ENCODE measurements at regions not wholly inside any gene's neighbourhood (a gene's known extent, or its start where the extent isn't known, plus 50 kb on each side); places are given as distances from the start of the nearest gene placed in this dataset.

DNA sequence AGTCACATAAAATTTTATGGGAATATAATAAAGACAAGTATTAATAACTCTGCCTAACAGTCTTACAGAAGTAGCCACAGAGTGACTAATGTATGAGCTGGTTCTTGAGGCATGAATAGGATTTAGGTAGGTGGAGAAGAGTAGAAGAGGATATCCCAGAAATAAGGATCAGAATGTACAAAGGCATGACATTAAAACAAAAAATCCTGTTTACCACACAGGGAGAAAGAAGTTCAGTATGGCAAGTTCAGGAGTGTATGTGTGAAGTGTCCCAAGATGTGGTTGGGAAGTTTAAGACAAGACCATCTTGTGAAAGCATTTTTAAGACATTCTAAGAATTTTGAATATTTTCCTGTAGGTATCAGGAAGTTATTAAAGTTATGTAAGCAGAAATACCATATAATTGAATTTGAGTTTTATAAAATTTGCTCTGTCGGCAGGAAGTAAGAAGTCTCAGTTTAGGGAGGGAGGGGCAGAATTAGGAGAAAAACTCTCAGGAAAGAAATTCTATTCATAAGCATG, 64.7 kb upstream of the CAV2 start:
- TF ChIP-seq, protein P1, sequence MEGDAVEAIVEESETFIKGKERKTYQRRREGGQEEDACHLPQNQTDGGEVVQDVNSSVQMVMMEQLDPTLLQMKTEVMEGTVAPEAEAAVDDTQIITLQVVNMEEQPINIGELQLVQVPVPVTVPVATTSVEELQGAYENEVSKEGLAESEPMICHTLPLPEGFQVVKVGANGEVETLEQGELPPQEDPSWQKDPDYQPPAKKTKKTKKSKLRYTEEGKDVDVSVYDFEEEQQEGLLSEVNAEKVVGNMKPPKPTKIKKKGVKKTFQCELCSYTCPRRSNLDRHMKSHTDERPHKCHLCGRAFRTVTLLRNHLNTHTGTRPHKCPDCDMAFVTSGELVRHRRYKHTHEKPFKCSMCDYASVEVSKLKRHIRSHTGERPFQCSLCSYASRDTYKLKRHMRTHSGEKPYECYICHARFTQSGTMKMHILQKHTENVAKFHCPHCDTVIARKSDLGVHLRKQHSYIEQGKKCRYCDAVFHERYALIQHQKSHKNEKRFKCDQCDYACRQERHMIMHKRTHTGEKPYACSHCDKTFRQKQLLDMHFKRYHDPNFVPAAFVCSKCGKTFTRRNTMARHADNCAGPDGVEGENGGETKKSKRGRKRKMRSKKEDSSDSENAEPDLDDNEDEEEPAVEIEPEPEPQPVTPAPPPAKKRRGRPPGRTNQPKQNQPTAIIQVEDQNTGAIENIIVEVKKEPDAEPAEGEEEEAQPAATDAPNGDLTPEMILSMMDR (conservative IDR thresholded peaks at IDR 0.05; ENCODE audit: low read depth in 2 of 2): no peak
- no peak for TF ChIP-seq JUNB (IDR thresholded peaks at IDR 0.05; ENCODE audit: unreplicated experiment)
- TF ChIP-seq EZH2 (IDR thresholded peaks at IDR 0.05; ENCODE audit: low read depth, unreplicated experiment): no peak
- TF ChIP-seq POLR2AphosphoS5 (IDR thresholded peaks at IDR 0.05; ENCODE audit: low read depth): no peak
- no peak for TF ChIP-seq CREB1 (CRISPR knock-in tag; IDR thresholded peaks at IDR 0.05; ENCODE audit: low read depth)
- no peak for TF ChIP-seq EZH2phosphoT487 (IDR thresholded peaks at IDR 0.05; ENCODE audit: unreplicated experiment)
- TF ChIP-seq NANOG (IDR thresholded peaks at IDR 0.05; ENCODE audit: borderline replicate concordance): no peak
- TF ChIP-seq, protein P2, sequence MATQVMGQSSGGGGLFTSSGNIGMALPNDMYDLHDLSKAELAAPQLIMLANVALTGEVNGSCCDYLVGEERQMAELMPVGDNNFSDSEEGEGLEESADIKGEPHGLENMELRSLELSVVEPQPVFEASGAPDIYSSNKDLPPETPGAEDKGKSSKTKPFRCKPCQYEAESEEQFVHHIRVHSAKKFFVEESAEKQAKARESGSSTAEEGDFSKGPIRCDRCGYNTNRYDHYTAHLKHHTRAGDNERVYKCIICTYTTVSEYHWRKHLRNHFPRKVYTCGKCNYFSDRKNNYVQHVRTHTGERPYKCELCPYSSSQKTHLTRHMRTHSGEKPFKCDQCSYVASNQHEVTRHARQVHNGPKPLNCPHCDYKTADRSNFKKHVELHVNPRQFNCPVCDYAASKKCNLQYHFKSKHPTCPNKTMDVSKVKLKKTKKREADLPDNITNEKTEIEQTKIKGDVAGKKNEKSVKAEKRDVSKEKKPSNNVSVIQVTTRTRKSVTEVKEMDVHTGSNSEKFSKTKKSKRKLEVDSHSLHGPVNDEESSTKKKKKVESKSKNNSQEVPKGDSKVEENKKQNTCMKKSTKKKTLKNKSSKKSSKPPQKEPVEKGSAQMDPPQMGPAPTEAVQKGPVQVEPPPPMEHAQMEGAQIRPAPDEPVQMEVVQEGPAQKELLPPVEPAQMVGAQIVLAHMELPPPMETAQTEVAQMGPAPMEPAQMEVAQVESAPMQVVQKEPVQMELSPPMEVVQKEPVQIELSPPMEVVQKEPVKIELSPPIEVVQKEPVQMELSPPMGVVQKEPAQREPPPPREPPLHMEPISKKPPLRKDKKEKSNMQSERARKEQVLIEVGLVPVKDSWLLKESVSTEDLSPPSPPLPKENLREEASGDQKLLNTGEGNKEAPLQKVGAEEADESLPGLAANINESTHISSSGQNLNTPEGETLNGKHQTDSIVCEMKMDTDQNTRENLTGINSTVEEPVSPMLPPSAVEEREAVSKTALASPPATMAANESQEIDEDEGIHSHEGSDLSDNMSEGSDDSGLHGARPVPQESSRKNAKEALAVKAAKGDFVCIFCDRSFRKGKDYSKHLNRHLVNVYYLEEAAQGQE (IDR thresholded peaks at IDR 0.05; ENCODE audit: unreplicated experiment): no peak
- TF ChIP-seq ZNF331 (CRISPR knock-in tag; IDR thresholded peaks at IDR 0.05; ENCODE audit: low read depth): no peak
- TF ChIP-seq ZNF114 (CRISPR knock-in tag; IDR thresholded peaks at IDR 0.05): no peak
- TF ChIP-seq, protein P3, sequence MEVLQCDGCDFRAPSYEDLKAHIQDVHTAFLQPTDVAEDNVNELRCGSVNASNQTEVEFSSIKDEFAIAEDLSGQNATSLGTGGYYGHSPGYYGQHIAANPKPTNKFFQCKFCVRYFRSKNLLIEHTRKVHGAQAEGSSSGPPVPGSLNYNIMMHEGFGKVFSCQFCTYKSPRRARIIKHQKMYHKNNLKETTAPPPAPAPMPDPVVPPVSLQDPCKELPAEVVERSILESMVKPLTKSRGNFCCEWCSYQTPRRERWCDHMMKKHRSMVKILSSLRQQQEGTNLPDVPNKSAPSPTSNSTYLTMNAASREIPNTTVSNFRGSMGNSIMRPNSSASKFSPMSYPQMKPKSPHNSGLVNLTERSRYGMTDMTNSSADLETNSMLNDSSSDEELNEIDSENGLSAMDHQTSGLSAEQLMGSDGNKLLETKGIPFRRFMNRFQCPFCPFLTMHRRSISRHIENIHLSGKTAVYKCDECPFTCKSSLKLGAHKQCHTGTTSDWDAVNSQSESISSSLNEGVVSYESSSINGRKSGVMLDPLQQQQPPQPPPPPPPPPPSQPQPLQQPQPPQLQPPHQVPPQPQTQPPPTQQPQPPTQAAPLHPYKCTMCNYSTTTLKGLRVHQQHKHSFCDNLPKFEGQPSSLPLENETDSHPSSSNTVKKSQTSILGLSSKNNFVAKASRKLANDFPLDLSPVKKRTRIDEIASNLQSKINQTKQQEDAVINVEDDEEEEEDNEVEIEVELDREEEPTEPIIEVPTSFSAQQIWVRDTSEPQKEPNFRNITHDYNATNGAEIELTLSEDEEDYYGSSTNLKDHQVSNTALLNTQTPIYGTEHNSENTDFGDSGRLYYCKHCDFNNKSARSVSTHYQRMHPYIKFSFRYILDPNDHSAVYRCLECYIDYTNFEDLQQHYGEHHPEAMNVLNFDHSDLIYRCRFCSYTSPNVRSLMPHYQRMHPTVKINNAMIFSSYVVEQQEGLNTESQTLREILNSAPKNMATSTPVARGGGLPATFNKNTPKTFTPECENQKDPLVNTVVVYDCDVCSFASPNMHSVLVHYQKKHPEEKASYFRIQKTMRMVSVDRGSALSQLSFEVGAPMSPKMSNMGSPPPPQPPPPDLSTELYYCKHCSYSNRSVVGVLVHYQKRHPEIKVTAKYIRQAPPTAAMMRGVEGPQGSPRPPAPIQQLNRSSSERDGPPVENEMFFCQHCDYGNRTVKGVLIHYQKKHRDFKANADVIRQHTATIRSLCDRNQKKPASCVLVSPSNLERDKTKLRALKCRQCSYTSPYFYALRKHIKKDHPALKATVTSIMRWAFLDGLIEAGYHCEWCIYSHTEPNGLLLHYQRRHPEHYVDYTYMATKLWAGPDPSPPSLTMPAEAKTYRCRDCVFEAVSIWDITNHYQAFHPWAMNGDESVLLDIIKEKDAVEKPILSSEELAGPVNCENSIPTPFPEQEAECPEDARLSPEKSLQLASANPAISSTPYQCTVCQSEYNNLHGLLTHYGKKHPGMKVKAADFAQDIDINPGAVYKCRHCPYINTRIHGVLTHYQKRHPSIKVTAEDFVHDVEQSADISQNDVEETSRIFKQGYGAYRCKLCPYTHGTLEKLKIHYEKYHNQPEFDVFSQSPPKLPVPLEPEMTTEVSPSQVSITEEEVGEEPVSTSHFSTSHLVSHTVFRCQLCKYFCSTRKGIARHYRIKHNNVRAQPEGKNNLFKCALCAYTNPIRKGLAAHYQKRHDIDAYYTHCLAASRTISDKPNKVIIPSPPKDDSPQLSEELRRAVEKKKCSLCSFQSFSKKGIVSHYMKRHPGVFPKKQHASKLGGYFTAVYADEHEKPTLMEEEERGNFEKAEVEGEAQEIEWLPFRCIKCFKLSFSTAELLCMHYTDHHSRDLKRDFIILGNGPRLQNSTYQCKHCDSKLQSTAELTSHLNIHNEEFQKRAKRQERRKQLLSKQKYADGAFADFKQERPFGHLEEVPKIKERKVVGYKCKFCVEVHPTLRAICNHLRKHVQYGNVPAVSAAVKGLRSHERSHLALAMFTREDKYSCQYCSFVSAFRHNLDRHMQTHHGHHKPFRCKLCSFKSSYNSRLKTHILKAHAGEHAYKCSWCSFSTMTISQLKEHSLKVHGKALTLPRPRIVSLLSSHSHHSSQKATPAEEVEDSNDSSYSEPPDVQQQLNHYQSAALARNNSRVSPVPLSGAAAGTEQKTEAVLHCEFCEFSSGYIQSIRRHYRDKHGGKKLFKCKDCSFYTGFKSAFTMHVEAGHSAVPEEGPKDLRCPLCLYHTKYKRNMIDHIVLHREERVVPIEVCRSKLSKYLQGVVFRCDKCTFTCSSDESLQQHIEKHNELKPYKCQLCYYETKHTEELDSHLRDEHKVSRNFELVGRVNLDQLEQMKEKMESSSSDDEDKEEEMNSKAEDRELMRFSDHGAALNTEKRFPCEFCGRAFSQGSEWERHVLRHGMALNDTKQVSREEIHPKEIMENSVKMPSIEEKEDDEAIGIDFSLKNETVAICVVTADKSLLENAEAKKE (CRISPR knock-in tag; IDR thresholded peaks at IDR 0.05): no peak

Measured in GM23338 (cell line).